ENCODE measurements at regions not wholly inside any gene's neighbourhood (a gene's known extent, or its start where the extent isn't known, plus 50 kb on each side); places are given as distances from the start of the nearest gene placed in this dataset.
A peak's percentile ranks its signal among the peaks of the same experiment; 100 is the strongest.
"Not testable (repeated sequence)": the region's sequence is repeated elsewhere in the genome, so short reads cannot be mapped to it uniquely, and the experiment has no call there.

GRCh38 chr7:65631236-65631635 is 241.6 kb upstream of the VKORC1L1 start:
- not testable (repeated sequence) for DNase-seq

GRCh38 chr7:65633587-65634404 is 239.1 kb upstream of the VKORC1L1 start:
- not testable (repeated sequence) for DNase-seq

- not testable (repeated sequence) for DNase-seq
These were observed 234.0 kb upstream of the VKORC1L1 start for GRCh38 chr7:65638918-65639317.

- not testable (repeated sequence) for DNase-seq
These were observed 233.2 kb upstream of the VKORC1L1 start for GRCh38 chr7:65639717-65640116.

GRCh38 chr7:65643498-65643897 is 229.4 kb upstream of the VKORC1L1 start:
- not testable (repeated sequence) for DNase-seq

GRCh38 chr7:65647153-65647964 is 225.5 kb upstream of the VKORC1L1 start:
- DNase-seq = not testable (repeated sequence)

GRCh38 chr7:65651174-65651573 is 221.7 kb upstream of the VKORC1L1 start:
- DNase-seq = not testable (repeated sequence)

- DNase-seq = not testable (repeated sequence)
These were observed 220.9 kb upstream of the VKORC1L1 start for GRCh38 chr7:65651826-65652592.

- DNase-seq = not testable (repeated sequence)
These were observed 220.2 kb upstream of the VKORC1L1 start for GRCh38 chr7:65652669-65653068.

- DNase-seq = not testable (repeated sequence)
These were observed 216.2 kb upstream of the VKORC1L1 start for GRCh38 chr7:65656494-65657188.

GRCh38 chr7:65683362-65683761 is 189.5 kb upstream of the VKORC1L1 start:
- DNase-seq = not testable (repeated sequence)

GRCh38 chr7:65699026-65699714 is 173.7 kb upstream of the VKORC1L1 start:
- not testable (repeated sequence) for DNase-seq

- DNase-seq = not testable (repeated sequence)
These were observed 173.0 kb upstream of the VKORC1L1 start for GRCh38 chr7:65699715-65700356.

GRCh38 chr7:65719123-65719798 is 153.6 kb upstream of the VKORC1L1 start:
- not testable (repeated sequence) for DNase-seq

- DNase-seq = peak; percentile 52 to 68
These were observed 150.5 kb upstream of the VKORC1L1 start for GRCh38 chr7:65722361-65722792.

- not testable (repeated sequence) for DNase-seq
These were observed 145.7 kb upstream of the VKORC1L1 start for GRCh38 chr7:65727182-65727581.

- DNase-seq = no peak
These were observed 141.7 kb upstream of the VKORC1L1 start for GRCh38 chr7:65731129-65731528.

- peak in 1 of 2 donors; percentile 8 for DNase-seq
These were observed 141.3 kb upstream of the VKORC1L1 start for GRCh38 chr7:65731562-65732035.

GRCh38 chr7:65744406-65744805 is 128.5 kb upstream of the VKORC1L1 start:
- DNase-seq = no peak

- no peak for DNase-seq
These were observed 126.5 kb upstream of the VKORC1L1 start for GRCh38 chr7:65746398-65746669.

GRCh38 chr7:65749039-65749438 is 123.8 kb upstream of the VKORC1L1 start:
- no peak for DNase-seq
